Activated CD8-positive, alpha-beta memory T cell treated with anti-CD3 and anti-CD28 coated beads, Interleukin-2, amount 50 U/mL, for 1 hour (primary cell): ENCODE measurements at regions not wholly inside any gene's neighbourhood (a gene's known extent, or its start where the extent isn't known, plus 50 kb on each side); places are given as distances from the start of the nearest gene placed in this dataset.

ENCODE experiments used
- DNase-seq: peaks from one replicate; pipeline ENCODE4 v3.0.0-alpha.2; 2020; ENCODE audit errors: extremely low read depth

DNA sequence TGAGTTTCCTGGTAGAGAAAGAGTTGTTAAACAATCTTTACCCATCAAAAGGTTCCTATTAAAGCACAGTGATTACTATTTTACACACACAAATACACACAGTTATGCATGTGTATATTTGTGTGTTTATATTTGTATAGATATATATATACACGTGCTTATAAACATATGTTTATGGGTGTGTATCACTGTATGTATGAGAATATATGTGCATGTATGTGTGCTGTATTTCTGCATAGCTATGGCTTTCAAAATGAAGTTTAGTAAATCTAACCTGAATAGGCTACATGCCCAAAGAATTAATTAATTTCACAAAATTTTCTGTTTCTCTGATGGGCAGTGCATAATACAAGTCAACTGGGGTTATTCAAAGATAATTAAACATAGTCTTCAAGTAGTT, 723.1 kb upstream of the KIRREL3 start:
- no peak for DNase-seq

- DNase-seq, result no peak
Measured at GRCh38 chr11:127713226-127713625, 712.7 kb upstream of the KIRREL3 start.

GRCh38 chr11:127711748-127712147, 711.2 kb upstream of the KIRREL3 start:
- no peak for DNase-seq

DNA sequence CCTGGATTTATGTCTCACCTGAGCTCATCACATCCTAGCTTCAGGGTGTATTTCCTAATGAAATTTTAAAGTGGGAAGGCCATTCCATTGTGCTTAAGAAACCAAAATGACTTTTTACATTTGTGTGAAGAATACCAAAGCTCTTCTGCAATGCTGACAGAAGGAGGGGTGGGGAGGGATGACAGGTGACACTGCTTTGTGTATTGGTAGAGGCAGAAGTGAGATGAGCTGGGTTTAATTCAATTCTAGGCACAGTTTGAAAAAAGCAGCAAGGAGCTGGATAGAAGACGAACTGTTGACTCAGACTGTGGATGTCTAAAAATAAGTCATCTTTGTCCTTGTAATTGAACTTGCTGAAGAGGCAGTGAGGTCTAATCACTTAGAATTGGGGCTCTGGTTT, 710.3 kb upstream of the KIRREL3 start:
- no peak for DNase-seq

DNA sequence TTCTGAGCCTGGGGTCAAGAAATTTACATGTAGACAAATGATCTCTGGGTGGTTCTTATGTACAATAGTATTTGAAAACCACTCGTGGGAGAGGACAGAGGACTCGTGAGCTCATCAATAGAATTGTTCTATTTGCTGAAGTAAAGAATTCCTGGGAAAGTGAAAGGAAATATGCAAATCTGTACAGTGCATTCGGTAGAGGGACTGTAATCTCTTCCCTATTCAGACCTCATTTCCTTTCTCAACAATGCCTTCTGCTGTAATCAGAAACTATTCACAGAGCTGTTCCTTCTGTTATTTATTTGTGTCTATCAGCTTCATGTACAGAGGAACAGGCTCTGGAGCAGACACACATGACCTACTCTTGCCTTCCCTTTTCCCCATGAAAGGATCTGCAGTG, 709.4 kb upstream of the KIRREL3 start:
- no peak for DNase-seq

GRCh38 chr11:127693686-127694085, 693.1 kb upstream of the KIRREL3 start:
- no peak for DNase-seq

DNA sequence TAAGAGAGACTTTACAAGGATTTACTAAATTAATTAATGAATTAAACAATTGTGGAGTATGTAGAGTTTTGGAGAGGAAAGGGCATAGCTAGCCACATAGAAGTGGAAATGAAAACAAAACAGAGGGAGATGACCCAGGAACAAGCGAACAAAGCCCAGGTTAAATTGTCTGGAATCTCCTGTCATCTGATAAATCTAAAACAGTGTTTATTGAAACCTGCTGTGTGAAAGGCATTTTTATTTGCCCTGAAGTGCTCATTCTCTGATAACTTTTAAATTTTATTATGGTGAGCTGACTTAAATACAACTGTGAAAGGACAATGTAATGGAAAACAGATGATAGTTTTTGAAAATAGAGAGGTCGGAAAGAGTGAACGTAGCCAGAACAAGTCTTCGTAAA, 682.8 kb upstream of the KIRREL3 start:
- no peak for DNase-seq

DNA sequence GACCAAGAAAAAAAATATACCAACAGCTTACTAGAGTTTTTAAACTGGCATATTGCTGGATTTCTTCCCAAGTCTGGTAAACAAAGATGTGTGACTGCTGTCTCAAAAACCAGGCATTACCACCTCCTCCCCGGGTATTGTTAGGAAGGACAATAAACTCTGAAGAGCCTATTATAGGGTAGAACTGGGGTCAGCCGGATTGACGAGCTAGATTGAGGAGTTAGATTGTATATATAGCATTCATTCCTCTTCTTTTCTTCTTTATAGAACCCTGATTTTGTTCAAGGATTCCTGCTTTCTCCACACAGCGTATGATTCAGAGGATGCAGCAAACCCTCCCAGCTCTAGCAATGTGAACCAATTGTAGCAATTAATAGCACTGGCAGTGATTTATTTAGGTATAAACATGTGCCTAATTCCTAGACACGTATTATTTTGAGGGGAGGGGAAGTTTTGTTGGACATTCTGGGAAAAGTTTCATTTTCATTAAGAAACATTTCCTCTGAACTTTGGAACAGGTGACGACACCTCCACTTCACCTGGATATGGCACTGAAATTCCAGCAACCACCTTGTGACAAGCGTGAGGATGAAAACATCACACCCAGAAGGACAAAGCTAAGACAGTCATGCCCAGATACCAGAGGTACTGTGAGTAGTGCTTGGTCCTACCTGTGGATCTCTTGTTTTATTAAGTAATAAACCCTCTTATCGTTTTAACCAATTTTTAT, 679.4 kb upstream of the KIRREL3 start:
- DNase-seq, result no peak

DNA sequence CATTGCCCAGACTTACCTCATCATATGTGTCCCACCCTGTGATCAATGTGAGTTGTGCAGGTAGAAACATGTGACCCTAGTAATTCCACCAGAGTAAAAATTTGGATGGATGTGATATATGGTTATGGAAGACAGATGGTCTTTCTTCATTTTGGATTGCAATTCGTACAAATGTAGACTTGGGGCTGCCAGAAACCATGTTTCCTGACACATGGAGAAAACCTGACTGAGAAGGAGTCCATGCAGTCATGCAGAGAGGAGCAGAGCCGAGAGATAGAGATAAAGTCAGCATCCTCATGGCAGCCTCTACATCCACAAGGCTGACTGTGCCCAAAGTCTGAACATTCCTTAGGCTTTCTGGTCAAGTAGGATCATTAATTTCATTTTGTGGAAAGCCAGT, 678.1 kb upstream of the KIRREL3 start:
- DNase-seq, result no peak

- DNase-seq, result no peak
Measured at GRCh38 chr11:127677660-127678425, 677.3 kb upstream of the KIRREL3 start.

GRCh38 chr11:127675581-127675980, 675.0 kb upstream of the KIRREL3 start:
- no peak for DNase-seq

DNA sequence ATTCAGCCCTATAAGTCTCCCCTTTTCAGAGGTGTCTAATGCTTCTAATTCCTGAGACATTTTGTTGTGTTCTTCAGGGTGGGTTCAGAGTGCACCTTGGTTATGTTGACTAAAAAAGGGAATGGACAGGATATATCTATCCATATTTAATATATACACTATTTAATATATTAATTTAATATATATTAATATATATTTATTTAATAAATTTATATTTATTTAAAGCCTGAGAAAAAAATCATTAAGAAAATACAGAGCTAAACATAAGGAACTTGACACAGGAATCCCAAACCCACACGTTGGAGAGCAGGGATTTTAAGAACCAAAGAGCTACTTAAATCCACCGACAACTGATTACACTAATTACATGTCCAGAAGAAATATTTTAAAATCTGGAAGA, 674.2 kb upstream of the KIRREL3 start:
- DNase-seq, result no peak

- DNase-seq, result no peak
Measured at GRCh38 chr11:127670374-127671119, 670.0 kb upstream of the KIRREL3 start.

DNA sequence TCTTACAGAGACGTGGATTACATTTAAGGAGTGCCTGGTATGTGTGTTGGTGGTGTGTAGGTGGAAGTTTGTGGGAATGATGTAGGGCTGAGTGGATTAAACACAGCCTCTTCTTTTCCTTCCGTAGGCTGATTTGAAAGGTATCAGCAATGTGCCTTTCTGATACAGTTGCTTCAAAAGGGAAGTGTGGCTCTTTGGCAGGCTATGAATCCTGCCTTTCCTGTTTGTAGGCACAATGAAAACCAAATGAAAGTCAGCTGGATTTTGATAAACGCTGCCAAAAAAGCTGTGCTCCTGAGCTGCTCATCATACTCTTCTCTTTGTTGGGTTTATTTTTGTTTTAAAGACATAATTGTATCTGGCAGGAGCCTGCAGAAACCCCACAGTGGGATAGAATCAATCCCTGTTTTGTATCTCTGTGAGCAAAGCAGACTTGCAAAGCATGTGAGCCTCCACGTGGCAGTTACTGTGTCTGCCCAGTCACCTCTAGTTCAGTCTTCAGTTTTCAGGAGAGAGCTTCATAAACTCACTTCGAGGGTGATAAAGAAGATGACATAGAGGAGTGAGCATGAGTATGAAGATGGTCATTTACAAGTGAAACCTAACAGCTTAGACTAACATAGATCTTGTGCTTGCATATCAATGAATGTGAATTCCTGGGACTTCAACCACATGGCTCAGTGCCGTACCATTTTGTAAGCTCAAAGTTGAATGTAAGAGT, 655.7 kb upstream of the KIRREL3 start:
- no peak for DNase-seq

GRCh38 chr11:127653076-127653475, 652.5 kb upstream of the KIRREL3 start:
- no peak for DNase-seq

DNA sequence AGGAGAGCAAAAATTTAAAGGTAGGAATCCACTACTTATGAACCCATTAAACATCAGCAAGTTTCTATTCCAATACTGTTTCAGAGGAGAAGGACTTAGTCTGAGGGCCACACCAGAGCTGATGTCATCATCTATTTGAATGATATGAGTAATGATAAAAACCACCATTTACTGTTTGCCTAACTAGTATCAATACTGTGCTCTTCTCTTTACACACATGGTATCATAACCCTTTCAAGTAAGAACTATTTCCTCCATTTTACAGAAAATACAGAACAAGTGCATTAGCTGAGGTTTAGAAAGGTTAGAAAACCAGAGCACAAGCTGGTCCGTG, 651.3 kb upstream of the KIRREL3 start:
- no peak for DNase-seq

DNA sequence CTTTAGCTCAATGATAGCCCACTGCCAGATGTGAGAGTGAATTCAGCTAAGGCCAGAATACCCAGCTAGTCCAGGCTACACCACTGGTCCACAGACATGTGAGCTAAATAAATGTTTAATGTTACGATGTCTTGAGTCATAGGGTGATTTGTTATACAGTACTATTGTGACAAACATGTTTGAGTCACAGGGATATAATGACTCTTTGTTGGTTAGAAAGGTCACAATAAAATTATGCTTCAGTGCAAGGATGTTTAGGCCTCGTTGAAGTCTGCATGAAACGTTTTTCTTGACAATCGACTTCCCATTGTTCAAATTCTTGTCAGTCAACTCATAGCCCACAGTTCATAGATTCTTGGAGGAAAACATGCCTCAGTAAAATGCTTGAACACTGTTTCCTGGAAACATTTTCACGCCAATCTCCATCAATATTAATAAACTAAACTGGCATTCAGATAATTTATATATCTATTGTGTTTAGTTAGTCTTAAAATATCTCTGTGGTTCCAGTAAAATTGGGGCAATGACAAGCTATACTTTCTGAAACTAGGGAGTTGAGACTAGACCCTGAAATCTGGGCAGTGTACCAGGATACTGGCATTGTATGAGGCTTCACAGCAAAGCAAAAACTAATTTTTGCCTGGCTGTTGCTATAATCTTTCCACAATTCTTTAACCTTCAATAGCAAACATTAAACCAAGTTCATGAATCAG, 650.8 kb upstream of the KIRREL3 start:
- DNase-seq, result no peak

DNA sequence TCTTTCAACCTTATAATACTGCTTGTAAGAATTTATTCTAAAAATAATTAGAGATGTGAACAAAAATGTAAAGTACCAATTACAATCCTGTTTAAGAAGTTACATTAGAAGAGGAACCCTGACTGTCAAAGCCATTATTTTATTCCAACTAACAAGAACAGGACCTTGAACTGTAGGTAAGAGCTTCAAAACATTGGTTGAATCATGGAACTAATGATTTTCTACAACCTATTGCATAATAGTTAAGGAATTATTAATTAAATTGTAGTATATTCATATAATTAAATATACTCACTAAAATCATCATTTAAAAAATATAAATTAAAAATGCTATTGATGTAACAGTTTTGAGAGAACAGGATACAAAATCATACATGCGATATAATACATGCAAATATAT, 649.4 kb upstream of the KIRREL3 start:
- DNase-seq, result no peak

GRCh38 chr11:127649071-127649470, 648.5 kb upstream of the KIRREL3 start:
- DNase-seq, result no peak

GRCh38 chr11:127648583-127648982, 648.0 kb upstream of the KIRREL3 start:
- no peak for DNase-seq

DNA sequence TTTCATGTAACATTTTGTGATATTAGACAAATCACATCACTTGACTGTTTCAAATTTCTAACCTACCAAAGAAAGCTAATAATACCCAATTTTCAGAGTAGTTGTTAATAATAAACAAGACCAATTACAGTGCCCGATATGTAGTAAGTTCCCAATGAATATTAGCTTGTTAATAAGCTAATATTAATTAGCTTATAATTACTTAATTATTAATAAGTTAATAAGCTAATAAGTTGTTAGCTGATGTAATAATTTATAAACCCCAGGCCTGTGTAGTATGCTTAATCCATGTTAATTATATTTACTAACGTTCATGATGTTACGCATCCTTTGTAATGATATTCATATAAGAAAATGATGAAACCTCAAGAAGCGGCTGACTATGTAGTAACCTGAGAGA, 643.8 kb upstream of the KIRREL3 start:
- DNase-seq, result no peak
